GM12892 (cell line): ENCODE measurements at regions not wholly inside any gene's neighbourhood (a gene's known extent, or its start where the extent isn't known, plus 50 kb on each side); places are given as distances from the start of the nearest gene placed in this dataset.

Experiments
- POLR2A ChIP-seq: IDR thresholded peaks from 2 replicates; pipeline ENCODE4 v1.6.1; 2011; ENCODE audit warnings: low read depth, low read length, control low read depth
- POLR2AphosphoS5 ChIP-seq: IDR thresholded peaks from 2 replicates; pipeline ENCODE4 v1.6.1; 2011; ENCODE audit warnings: low read depth, low read length, control low read depth
- TAF1 ChIP-seq: IDR thresholded peaks from 2 replicates; pipeline ENCODE4 v1.6.1; 2011; ENCODE audit warnings: low read depth, mild to moderate bottlenecking, control low read depth, low read length, borderline replicate concordance

- no peak for TF ChIP-seq POLR2A
- no peak for TF ChIP-seq POLR2AphosphoS5
- TF ChIP-seq TAF1: no peak
These were observed 237.2 kb downstream of the LMO4 start for GRCh38 chr1:87565861-87566260.
